Panc1 (cell line): ENCODE measurements at regions not wholly inside any gene's neighbourhood (a gene's known extent, or its start where the extent isn't known, plus 50 kb on each side); places are given as distances from the start of the nearest gene placed in this dataset.

Source experiments
- ATAC-seq: fragments of 200-7000 bp; cut with Tn5 transposase; 2 replicates; pipeline ENCODE4 v1.9.1; 2020; ENCODE audit warnings: mild to moderate bottlenecking, moderate library complexity
- BruUV-seq: library from RNA; stranded (reverse); fragments of 400-500 nt; replicated peaks from 2 replicates; lab custom pipeline; 2021; lab: Mats Ljungman, UMichigan
- CTCF ChIA-PET: fragments of 300-600 bp; sonication (Branson Sonifier 250); formaldehyde crosslinking; loops from one replicate; lab custom pipeline; 2022; ENCODE audit warnings: antibody characterized with exemption; lab: Charles Lee
- POLR2A ChIA-PET: fragments of 300-600 bp; sonication (Branson Sonifier 250); formaldehyde crosslinking; loops from one replicate; lab custom pipeline; 2022; ENCODE audit warnings: antibody characterized with exemption; lab: Charles Lee
- DNase-seq: peaks from one replicate; pipeline ENCODE4 v3.0.0-alpha.2; 2010; ENCODE audit warnings: low read depth, low spot score
- H3K27ac ChIP-seq: 2 replicates; pipeline ENCODE4 v1.5.1; 2011; ENCODE audit warnings: mild to moderate bottlenecking, low read length, inconsistent platforms
- H3K27me3 ChIP-seq: fragments of 200-500 bp; sonication (Bioruptor generic); 2 replicates; pipeline ENCODE4 v1.6.0; 2014; ENCODE audit warnings: low read length, inconsistent platforms; ENCODE audit not compliant: control insufficient read depth, insufficient read depth
- H3K36me3 ChIP-seq: fragments of 200-500 bp; sonication (Bioruptor generic); 2 replicates; pipeline ENCODE4 v1.5.1; 2014; ENCODE audit warnings: inconsistent platforms, mild to moderate bottlenecking, low read length, moderate library complexity; ENCODE audit not compliant: control insufficient read depth, insufficient read depth
- H3K4me1 ChIP-seq: 2 replicates; pipeline ENCODE4 v1.5.1; 2011; ENCODE audit warnings: inconsistent platforms, mild to moderate bottlenecking, low read length, moderate library complexity; ENCODE audit not compliant: control insufficient read depth, insufficient read depth
- H3K4me3 ChIP-seq, 2 experiments: 2 replicates each; pipeline ENCODE4 v1.5.1; 2011 to 2012; ENCODE audit warnings: low read depth in 2 of 2, low read length in 2 of 2, mild to moderate bottlenecking in 2 of 2, inconsistent platforms in 1 of 2, moderate library complexity in 1 of 2
- H3K9me3 ChIP-seq: fragments of 200-500 bp; sonication (Bioruptor generic); 2 replicates; pipeline ENCODE4 v1.5.1; 2014; ENCODE audit warnings: low read depth, mild to moderate bottlenecking, inconsistent platforms, low read length, moderate library complexity; ENCODE audit not compliant: control insufficient read depth, insufficient read depth
- POLR2AphosphoS5 ChIP-seq: IDR thresholded peaks from 2 replicates; pipeline ENCODE4 v1.6.1; 2012; ENCODE audit warnings: mild to moderate bottlenecking, low read depth, low read length, moderate library complexity
- SIN3A ChIP-seq: IDR thresholded peaks from 2 replicates; pipeline ENCODE4 v1.6.1; 2012; ENCODE audit warnings: low read depth, mild to moderate bottlenecking, low read length, moderate library complexity, borderline replicate concordance; ENCODE audit not compliant: insufficient read depth
- TCF7L2 ChIP-seq: IDR thresholded peaks from 2 replicates; pipeline ENCODE4 v1.6.1; 2011; ENCODE audit warnings: mild to moderate bottlenecking, low read depth, low read length, inconsistent platforms
- in situ Hi-C: cut with HindIII; loops from 2 replicates; pipeline ENCODE4 v1.10.0; 2016; ENCODE audit warnings: low sequenced_read_pairs, low pct_unique_long_range_greater_than_20kb
- intact Hi-C: fragments of 100-400 bp; cut with micrococcal nuclease; formaldehyde crosslinking; loops from one replicate; pipeline ENCODE4 v1.10.0; 2022; ENCODE audit not compliant: unreplicated experiment
- TF ChIP-seq, protein P1 (sequence below), 2 experiments: IDR thresholded peaks; 2 replicates each; pipeline ENCODE4 v1.6.1; 2011 to 2012; ENCODE audit warnings: low read depth in 2 of 2, control low read depth in 1 of 2, low read length in 1 of 2, mild to moderate bottlenecking in 1 of 2, moderate library complexity in 1 of 2; ENCODE audit not compliant: insufficient read depth in 1 of 2
- TF ChIP-seq, protein P2 (sequence below): fragments of 450-650 bp; IDR thresholded peaks from 2 replicates; pipeline ENCODE4 v1.5.1; 2017; ENCODE audit warnings: mild to moderate bottlenecking

DNA sequence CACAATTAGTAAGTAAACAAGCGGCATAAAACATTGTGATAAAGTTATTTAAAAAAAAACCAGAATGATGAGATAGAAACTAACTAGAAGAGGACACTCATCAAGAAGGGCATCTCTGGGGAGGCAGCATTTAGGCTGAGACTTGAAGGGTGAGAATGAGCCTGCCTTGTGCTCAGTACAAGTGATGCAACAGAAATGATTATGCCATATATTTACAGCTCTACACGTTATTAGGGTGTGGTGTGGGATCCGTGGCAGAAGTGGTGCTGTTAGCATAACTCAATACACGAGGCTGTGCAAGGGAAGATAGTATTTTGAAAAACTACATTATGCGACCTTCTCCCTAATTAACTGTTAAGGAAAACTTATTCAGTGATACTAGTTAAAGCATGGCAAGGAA is 178.5 kb upstream of the ATF7IP start:
- ChIA-PET POLR2A (no interaction called here), CTCF (no interaction called here)
- DNase-seq (no peak), ATAC-seq (no peak)
- Histone ChIP-seq H3K27ac (no peak overlapping the region), H3K4me3 (no peak overlapping the region), H3K9me3 (no peaks in the 10 kb centered on the region), H3K4me1 (no peaks in the 10 kb centered on the region), H3K36me3 (no peaks in the 10 kb centered on the region), H3K27me3 (no peaks in the 10 kb centered on the region)
- TF ChIP-seq SIN3A (no peak), POLR2AphosphoS5 (no peak), TCF7L2 (no peak)
- TF ChIP-seq, protein P1, sequence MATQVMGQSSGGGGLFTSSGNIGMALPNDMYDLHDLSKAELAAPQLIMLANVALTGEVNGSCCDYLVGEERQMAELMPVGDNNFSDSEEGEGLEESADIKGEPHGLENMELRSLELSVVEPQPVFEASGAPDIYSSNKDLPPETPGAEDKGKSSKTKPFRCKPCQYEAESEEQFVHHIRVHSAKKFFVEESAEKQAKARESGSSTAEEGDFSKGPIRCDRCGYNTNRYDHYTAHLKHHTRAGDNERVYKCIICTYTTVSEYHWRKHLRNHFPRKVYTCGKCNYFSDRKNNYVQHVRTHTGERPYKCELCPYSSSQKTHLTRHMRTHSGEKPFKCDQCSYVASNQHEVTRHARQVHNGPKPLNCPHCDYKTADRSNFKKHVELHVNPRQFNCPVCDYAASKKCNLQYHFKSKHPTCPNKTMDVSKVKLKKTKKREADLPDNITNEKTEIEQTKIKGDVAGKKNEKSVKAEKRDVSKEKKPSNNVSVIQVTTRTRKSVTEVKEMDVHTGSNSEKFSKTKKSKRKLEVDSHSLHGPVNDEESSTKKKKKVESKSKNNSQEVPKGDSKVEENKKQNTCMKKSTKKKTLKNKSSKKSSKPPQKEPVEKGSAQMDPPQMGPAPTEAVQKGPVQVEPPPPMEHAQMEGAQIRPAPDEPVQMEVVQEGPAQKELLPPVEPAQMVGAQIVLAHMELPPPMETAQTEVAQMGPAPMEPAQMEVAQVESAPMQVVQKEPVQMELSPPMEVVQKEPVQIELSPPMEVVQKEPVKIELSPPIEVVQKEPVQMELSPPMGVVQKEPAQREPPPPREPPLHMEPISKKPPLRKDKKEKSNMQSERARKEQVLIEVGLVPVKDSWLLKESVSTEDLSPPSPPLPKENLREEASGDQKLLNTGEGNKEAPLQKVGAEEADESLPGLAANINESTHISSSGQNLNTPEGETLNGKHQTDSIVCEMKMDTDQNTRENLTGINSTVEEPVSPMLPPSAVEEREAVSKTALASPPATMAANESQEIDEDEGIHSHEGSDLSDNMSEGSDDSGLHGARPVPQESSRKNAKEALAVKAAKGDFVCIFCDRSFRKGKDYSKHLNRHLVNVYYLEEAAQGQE (IDR thresholded peaks at IDR 0.05; ENCODE audit: insufficient read depth in 1 of 2, low read depth in 2 of 2, low read length in 1 of 2): no peak
- TF ChIP-seq, protein P2, sequence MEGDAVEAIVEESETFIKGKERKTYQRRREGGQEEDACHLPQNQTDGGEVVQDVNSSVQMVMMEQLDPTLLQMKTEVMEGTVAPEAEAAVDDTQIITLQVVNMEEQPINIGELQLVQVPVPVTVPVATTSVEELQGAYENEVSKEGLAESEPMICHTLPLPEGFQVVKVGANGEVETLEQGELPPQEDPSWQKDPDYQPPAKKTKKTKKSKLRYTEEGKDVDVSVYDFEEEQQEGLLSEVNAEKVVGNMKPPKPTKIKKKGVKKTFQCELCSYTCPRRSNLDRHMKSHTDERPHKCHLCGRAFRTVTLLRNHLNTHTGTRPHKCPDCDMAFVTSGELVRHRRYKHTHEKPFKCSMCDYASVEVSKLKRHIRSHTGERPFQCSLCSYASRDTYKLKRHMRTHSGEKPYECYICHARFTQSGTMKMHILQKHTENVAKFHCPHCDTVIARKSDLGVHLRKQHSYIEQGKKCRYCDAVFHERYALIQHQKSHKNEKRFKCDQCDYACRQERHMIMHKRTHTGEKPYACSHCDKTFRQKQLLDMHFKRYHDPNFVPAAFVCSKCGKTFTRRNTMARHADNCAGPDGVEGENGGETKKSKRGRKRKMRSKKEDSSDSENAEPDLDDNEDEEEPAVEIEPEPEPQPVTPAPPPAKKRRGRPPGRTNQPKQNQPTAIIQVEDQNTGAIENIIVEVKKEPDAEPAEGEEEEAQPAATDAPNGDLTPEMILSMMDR: no peak
- intact Hi-C loops (loop anchor here (5.0 kb wide), 1 partner anchor 475 kb away; no protein-coding TSS in a partner anchor), in situ Hi-C loops (no loop called here)
- BruUV-seq: no TSS peak

DNA sequence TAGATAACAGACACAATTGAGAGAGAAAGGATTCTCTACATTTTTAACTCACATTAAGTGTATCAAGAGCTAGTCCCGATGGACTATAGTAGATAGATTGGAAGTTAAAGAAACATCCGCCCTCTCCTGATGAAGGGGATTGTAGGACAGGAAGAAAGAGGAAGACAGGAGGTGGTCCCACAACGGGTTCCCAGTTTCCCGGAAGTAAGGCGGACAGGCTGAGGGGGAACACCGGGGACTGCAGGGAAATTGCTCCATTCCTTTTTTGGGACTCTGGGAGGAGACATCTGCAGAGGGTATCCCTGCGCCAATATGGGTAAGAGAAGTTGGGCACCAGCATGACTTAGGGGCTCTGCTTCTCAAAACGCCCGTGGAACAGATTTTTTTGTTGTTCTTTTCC is 177.5 kb upstream of the ATF7IP start:
- ATAC-seq: no peak
- H3K27me3 ChIP-seq: no peaks in the 10 kb centered on the region
- ChIA-PET CTCF (interaction anchor here (0.5 kb wide), 1 partner anchor 399 kb away, joined by 3 read pairs; no protein-coding TSS in a partner anchor), POLR2A (no interaction called here)
- H3K4me1 ChIP-seq: no peaks in the 10 kb centered on the region
- TF ChIP-seq, protein P1 (IDR thresholded peaks at IDR 0.05; ENCODE audit: insufficient read depth in 1 of 2, low read depth in 2 of 2, low read length in 1 of 2): no peak
- no peak overlapping the region for H3K4me3 ChIP-seq
- H3K36me3 ChIP-seq: no peaks in the 10 kb centered on the region
- in situ Hi-C loops (no loop called here), intact Hi-C loops (loop anchor here (5.0 kb wide), 1 partner anchor 474 kb away; no protein-coding TSS in a partner anchor)
- BruUV-seq: no TSS peak
- DNase-seq: no peak
- H3K27ac ChIP-seq: no peak overlapping the region
- no peaks in the 10 kb centered on the region for H3K9me3 ChIP-seq
